Transverse colon (tissue), 4 donors: ENCODE measurements at regions not wholly inside any gene's neighbourhood (a gene's known extent, or its start where the extent isn't known, plus 50 kb on each side); places are given as distances from the start of the nearest gene placed in this dataset.
"Not testable (repeated sequence)": the region's sequence is repeated elsewhere in the genome, so short reads cannot be mapped to it uniquely, and the experiment has no call there.

Source experiments
- CTCF ChIP-seq, 5 experiments: fragments of 200-600 bp in 3 of 5; fragments of 450-650 bp in 2 of 5; sonication (generic) in 3 of 5; IDR thresholded peaks; 1 replicate in 2 of 5; 2 replicates in 3 of 5; pipeline ENCODE4 v1.5.1; 2016 to 2017; ENCODE audit warnings: antibody characterized with exemption in 5 of 5, inconsistent platforms in 3 of 5, mild to moderate bottlenecking in 2 of 5, moderate library complexity in 1 of 5
- EP300 ChIP-seq: sonication (generic); formaldehyde crosslinking; IDR thresholded peaks from one replicate; pipeline ENCODE4 v1.6.1; 2017; ENCODE audit warnings: antibody characterized with exemption, low read depth
- POLR2A ChIP-seq: fragments of 450-650 bp; IDR thresholded peaks from one replicate; pipeline ENCODE4 v1.6.1; 2016; ENCODE audit warnings: antibody characterized with exemption, mild to moderate bottlenecking, moderate library complexity
- POLR2AphosphoS5 ChIP-seq, 3 donors: sonication (generic); formaldehyde crosslinking; IDR thresholded peaks; one replicate each; pipeline ENCODE4 v1.6.1; 2016; ENCODE audit warnings: antibody characterized with exemption in 3 of 3

DNA sequence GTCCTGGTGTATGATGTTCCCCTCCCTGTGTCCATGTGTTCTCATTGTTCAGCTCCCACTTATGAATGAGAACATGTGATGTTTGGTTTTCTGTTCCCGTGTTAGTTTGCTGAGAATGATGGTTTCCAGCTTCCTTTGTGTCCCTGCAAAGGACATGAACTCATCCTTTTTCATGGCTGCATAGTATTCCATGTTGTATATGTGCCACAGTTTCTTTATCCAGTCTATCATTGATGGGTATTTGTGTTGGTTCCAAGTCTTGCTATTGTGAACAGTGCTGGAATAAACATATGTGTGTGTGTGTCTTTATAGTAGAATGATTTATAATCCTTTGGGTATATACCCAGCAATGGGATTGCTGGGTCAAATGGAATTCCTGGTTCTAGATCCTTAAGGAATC is 1427.3 kb upstream of the SLC10A2 start:
- TF ChIP-seq CTCF (IDR thresholded peaks at IDR 0.05); POLR2A; EP300; POLR2AphosphoS5 (IDR thresholded peaks at IDR 0.05): not testable (repeated sequence)
